HG03457 (cell line): ENCODE measurements at regions not wholly inside any gene's neighbourhood (a gene's known extent, or its start where the extent isn't known, plus 50 kb on each side); places are given as distances from the start of the nearest gene placed in this dataset.
"Not testable (repeated sequence)": the region's sequence is repeated elsewhere in the genome, so short reads cannot be mapped to it uniquely, and the experiment has no call there.

Experiments used
- ATAC-seq: cut with Tn5 transposase; IDR thresholded peaks from one replicate; pipeline ENCODE4 v1.9.1; 2021; ENCODE audit warnings: moderate number of reproducible peaks; ENCODE audit not compliant: unreplicated experiment

DNA sequence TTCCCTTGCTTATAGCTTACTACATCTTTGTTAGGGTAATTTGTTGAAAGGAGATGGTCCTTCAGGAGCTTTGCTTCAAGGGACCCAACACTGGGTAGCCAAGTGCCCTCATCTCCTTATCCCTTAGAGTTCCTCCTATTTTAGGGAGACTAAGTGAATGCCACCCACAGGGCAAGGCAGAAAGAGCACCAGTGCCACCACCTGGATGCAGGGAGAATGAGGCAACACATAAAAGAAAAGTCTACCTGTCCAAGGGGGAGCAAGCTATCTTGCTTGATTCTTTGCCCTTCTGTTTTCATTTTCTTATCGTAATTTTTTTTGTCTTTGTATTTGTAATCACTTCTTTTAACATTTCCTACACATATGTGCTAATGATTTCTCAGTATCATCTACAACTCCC lies 205.5 kb downstream of the NPR3 start:
- no peak for ATAC-seq

DNA sequence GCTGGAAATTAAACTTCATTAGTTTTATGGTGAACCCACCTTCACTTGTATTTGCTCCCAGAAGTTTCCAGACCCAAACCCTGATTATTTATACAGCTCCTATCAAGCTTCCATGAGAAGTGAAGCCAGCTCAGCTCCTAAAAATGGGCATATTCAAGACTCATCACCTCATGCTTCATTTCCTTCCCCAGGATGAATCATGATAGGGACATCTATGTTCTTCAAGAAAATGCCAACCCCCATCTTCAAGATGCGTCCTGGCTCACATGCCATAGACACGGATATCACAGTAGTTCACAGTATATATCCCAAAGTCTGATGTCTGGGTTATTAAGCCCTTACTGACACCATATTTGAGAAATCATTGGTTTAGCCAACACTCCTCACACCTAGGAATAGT lies 217.6 kb downstream of the NPR3 start:
- no peak for ATAC-seq

DNA sequence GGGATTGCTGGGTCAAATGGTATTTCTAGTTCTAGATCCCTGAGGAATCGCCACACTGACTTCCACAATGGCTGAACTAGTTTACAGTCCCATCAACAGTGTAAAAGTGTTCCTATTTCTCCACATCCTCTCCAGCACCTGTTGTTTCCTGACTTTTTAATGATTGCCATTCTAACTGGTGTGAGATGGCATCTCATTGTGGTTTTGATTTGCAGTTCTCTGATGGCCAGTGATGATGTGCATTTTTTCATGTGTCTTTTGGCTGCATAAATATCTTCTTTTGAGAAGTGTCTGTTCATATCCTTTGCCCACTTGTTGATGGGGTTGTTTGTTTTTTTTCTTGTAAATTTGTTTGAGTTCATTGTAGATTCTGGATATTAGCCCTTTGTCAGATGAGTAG lies 220.3 kb downstream of the NPR3 start:
- ATAC-seq: not testable (repeated sequence)

DNA sequence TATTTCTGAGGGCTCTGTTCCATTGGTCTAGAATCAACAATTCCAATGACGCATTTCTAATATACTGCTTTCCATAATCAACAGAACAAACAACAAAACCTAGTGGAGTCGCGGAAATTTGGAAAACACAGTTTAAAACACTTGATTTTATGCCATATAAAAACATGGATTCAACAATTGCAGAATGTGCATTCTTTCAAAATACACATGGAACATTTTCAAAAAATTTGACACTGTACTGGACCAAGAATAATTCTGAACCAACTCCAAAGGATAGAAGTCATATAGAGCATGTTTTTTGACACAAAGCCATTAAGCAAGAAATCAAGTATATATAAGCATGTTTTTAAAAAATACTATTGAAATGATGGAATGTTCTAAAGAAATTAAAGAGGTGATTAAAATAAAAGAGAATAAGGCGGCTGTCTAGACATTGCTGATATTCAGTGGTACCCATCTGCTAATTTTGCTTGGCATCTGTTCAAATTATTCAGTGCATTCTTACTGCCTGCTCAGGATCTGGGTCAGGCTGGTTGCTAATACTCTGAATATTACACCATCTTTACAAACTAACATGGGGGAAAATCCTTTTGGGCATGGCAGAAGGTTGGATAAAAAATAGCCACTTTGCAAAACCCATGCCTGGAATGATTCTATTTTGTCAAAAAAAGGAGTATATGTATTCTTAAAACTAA lies 221.3 kb downstream of the NPR3 start:
- no peak for ATAC-seq

DNA sequence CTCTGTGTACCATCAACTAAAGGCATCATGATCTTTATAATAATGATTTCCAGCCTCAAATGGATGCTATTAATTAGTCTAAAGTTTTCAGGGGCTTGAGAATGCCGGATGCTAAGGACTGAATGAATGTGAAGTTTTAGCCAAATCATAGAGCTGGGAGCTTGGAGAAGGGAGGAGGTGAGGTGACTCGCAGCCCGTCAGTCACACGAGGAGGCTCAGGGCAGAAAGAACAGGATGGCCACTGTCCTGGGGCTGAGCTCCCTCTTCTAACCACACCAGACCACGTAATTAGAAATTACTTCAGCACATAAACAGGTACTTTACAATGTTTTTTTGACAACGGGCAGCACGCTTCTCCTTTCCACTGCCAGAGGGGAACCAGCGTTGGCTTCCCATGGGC lies 222.6 kb downstream of the NPR3 start:
- ATAC-seq: no peak

DNA sequence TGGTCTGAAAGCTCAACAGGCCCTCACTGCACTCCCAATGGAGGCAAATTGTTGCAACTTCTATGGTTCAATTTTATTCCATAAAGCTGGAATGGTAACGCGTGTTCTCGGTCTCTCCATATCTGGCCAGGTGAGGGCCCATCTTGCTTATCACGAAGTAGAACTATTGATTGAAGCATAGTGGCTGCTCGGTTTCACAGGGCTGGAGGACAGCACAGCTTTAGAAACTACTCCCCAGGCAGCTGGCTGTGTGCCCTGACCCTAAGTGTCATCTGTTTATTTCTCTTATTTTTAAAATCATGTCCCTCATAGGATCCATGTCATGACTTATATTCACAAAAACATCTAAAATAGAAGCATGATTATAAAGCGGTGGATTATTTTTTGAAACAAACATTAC lies 223.4 kb downstream of the NPR3 start:
- ATAC-seq: no peak

DNA sequence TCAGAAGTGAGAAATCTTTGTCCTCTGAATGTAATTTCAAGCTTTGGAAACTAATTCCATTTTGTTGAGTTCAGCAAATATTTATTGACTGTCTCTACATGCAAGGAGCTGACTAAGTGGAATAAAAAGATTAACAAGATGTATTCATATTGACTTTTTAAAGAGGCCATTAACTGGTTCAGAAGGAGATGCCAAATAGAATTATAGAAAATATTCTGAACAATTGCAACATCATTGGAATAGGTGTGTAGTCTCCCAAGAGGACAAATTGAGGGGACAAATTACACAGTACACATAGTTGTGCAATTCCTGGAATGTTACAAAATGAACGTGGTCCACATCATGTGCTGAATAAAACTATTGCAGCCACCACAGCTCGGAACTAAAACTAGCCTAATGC lies 224.2 kb downstream of the NPR3 start:
- ATAC-seq: no peak

DNA sequence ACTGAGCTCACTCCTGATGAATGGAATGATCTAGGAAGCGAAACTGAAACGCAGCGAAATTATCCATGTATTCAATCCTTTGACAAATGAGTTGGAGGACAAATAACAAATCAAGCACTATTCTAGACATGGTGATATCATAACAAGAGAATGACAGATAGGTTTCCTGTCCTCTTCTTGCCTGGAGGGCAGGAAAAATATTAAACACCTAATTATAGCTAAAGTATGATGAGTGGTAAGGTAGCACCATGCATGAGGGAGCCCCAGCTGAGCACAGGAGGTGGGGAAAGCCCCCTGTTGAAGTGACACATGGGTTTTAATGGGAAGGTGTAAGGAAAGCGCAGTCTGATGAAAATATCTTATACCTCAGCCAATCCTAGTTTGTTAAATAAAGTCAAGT lies 225.2 kb downstream of the NPR3 start:
- ATAC-seq: no peak

DNA sequence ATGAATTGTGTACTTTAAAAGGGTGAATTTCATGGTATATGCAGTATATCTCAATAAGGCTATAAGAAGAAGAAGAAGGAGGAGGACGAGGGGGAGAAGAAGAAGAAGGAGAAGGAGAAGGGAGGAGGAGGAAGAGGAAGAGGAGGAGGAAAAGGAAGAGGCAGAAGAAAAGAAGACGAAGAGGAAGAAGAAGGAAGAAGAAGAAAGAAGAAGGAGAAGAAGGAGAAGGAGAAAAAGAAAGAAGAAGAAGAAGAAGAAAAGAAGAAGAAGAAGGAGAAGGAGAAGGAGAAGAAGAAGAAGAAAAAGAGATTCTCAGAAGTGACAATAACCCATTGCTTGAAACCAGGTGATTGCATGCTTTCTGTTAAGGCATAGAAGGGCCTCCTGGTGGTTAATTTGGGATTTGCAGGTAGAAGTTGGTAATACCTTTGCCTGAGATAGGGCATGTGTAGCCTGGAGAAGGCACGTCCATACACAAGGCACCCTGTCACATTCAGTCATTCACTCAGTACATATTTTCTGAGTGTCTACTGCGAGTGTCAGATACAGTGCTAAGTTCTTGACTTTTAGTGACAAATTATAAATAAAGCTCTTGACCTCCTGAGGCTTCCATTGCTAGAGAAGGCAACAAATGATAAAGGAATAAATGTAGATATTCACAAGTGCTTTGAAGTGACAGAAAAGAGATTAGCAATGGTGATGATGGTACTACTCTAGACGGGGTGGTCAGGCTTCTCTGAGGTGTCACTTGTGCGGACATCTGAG lies 231.3 kb downstream of the NPR3 start:
- ATAC-seq: no peak

DNA sequence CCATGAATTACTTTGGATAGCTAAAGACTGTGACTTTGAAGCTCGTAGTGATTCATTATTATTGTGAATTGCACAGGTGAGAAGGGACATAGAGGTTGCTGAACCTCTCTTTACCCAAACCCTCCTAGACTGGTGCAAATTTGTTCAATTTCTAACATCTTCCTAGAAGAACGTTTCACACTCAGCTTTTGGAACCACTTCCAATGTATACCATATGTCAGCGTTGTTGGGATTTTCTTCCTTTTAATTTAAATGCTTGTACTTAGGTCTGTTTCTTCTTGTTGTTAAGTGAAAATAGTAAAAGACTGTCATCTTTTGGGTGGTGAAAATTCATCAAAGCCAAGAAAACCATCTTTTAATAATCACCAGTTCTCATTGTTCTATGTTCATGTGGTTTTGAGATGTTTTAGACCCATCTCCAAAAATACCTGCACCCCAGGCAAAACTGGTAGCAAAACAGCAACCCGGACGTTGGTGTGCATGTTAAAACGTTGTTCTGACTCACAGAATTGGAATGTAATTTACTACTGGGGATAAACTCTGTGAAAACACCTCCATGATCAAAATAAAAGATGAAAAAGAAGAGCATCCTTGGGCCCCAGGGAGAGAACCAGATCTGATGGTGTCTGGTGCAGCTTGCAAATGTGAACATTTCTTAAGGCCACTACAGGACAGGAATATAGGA lies 238.3 kb downstream of the NPR3 start:
- no peak for ATAC-seq

DNA sequence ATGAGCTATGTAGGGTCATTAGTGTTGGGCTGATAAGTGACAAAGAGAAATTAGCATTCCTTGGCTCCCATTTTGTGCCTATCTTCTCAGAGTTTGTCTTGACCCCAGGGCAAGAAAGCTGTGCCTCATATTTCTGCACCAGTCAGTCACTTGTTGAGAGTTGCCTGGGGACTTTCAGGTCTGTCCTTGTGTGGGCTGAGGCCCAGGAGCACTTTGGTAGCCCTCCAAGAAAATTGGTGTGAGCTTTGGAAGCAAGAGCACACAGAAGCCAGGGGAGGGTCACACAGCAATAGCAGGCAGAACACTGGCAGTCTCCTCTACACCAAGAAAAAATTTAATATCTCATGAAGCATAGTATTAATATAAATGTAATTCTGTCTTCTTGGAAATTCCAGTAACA lies 239.9 kb downstream of the NPR3 start:
- ATAC-seq: no peak

DNA sequence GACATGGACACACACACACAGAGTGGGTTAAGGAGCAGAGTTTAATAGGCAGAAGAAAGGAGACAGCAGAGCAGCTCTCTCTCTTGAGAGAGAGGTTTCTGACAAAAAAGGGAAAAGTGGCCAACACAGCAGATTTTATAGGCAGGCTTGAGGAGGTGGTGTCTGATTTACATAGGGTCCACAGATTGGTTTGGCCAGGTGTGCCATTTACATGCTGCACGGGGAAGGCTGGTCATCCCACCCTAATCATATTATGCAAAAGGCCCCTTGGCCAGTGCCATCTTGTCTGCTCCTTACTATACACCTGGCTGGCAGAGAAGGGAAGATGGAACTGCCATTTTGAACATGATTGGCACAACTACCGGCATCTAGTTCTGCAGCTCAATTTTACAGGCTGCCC lies 240.8 kb downstream of the NPR3 start:
- no peak for ATAC-seq

DNA sequence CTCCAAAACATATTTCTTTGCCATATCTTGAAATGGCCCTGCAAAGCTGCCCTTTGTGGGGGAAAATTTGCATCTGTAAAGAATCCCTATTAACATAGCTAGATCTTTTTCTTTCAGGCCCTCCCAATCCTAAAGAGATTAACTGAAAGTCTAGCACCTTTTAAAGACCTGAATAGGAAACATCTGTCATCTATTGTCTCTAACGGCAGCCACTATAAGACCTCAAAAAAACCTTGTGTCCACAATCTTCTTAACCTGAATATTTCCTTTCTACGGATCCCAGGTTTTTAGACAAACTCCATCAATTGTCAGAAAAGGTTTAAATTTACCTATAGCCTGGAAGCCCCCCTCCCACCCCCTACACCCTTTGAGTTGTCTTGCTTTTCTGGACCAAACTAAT lies 241.3 kb downstream of the NPR3 start:
- ATAC-seq: not testable (repeated sequence)

DNA sequence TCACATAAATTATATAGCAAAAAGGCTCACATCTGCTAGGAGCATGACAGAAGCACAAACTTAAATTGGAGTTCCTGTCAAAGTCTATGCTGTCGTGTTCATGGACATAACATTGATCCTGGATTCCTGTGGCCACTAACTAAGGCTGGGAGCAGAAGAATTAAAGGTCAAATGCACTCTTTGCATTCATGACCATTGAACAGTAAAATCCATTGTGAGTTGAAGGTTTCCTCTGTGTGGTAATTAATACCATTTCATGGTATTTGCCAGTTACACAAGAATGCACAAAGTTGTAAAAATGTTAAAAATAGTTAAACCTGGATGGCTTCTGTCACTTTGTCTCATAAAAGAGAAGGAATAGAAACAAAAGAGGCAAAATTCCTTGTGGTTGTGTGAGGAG lies 242.6 kb downstream of the NPR3 start:
- ATAC-seq: no peak

DNA sequence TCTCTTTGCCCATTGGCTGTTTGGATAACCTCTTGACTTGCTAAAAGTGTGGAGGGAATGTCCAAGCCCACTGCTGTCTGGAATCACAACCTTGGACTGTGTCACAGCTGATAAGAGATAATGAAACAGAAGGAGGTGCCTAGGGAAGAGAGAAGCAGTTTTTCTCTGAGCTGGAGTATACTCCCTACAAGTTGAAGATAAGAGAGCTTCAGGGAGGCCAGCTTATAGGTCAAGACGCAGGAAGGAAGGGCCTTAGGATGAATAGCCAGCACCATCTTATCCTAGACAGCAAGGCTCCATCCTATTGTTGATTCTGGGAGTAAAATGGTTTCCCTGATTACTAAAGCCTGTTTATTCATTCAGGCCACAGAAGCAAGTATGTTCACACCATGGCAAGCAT lies 244.7 kb downstream of the NPR3 start:
- ATAC-seq: no peak

DNA sequence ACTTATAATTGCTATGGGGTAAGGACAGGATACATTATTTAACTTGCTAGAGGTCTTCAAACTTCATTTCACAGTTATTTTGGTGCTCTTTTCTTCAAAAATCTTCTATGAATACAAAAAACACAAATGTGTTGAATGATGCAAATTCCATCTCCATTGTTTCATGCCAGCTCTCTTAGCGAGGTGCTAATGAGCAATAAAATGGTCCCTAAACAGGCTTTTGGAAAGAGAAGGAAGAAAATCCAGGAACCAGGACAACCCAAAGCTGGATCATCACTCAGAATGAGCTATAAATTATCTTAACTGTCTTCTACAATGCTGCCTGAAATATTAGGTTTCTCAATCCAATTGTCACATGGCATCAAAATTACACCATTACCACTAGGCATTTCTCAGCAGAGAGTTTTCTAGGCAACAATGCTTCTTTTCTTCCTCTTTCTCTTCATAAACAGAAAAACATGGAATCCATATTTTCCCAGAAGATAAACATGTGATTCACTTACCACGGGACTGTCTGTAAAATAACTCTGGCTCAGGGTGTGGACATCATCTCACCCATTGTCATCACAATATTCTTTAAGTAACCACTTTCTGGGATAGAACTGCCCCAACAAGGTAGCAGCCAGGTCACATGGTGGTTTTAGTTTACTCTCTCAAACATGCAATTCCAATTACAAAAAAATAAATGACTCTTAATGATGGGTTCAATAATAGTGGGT lies 249.4 kb downstream of the NPR3 start:
- no peak for ATAC-seq

DNA sequence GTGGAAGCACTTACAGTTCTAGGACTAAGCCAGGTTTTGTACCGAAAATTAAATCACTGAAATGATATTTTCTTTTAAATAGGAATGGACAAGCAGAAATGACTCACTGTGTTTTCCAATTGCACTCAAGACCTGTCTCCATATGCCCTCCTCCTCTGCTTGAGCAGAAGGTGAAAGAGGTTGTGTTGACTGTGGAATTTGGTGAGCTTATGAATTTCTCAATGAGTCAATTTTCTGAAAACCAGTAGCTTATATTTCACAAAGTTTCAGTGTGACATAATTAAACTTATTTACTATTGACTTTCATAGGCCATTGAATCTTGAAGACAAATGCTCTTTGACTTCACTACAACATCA lies 249.9 kb downstream of the NPR3 start:
- ATAC-seq: no peak

DNA sequence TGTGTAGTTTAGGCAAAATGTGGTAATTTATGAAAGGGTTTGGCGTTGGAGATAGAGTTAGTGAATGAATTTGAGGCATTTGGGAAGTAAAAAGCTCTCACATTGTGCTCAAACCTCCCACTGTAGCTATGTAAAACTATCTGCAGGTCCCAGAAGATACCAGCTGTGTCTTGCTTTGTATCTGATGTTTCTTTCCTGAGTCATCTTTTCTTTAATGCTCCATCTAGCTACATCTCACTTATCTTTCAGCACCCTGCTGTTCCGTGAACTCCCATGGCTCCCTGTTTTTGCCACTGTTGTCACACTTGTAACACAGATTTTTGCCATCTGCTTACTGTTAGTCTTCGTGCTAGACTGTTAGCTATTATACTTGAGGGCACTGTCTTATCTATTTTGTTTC lies 253.1 kb downstream of the NPR3 start:
- no peak for ATAC-seq

DNA sequence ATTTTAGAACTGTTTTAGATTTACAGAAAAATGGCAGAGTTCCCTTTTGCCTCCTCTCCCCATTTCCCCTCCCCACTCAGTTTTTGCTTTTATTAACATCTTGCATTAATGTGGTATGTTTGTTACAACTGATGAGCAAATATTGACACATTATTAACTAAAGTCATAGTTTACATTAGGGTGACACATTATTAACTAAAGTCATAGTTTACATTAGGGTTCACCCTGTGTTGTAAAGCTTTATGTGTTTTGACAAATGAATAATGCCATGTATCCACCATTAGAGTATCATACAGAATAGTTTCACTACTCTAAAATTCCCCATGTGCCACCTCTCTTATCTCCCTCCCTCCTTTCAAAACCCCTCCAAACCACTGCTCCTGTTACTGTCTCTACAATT lies 262.5 kb downstream of the NPR3 start:
- no peak for ATAC-seq

DNA sequence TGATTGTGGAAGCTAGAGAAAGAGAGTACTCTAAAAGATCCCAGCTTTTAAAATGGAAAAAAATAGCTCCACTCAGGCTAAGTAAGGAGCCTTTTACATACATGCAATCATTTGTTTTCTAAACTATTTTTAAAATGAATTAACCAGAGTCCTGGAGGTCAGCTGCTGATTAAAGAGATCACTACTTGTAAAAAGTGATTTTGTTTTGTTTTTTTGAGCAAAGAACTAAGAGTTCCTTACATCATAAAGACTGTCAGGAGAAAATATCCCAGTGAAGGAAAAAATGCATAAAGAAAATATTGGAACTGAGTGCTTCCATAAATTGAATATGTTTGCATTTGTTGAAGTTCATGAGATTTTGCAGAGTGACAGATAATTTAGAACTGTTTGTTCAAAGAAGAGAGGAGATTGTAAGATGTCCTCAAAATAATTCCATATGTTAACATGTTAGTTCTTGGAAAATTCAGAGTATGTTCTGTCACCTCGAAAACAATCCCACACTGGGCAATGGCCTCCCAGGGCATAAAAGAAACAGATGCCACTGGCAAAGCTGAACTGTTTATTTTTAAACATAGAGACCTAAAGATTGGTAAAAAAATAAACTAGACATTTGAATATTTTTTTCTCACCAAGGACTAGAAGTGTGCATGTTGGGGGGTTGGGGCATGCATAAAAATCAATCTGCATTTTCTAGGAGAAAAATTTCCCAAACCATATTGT lies 264.7 kb downstream of the NPR3 start:
- ATAC-seq: no peak

DNA sequence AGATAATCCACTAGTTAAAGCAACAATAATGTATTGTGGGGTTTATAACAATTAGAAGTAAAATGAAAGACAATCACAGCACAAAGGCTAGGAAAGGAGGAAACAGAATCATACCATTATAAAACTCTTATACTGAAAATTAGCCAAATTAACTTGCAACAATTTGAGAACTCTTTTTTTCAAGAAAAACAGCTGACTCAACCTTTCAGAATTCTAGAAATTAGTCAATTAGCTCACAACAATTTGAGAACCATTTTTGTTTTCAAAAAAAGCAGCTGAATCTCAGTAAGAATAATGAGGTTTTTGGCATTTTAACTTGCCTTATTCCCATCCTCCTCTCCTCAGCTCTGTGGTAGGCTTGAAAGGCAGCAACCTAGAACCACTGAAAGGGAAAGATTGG lies 269.9 kb downstream of the NPR3 start:
- no peak for ATAC-seq
